HG03103 (cell line): ENCODE measurements at regions not wholly inside any gene's neighbourhood (a gene's known extent, or its start where the extent isn't known, plus 50 kb on each side); places are given as distances from the start of the nearest gene placed in this dataset.

Experiments
- ATAC-seq: cut with Tn5 transposase; IDR thresholded peaks from one replicate; pipeline ENCODE4 v1.9.1; 2021; ENCODE audit warnings: low read depth; ENCODE audit not compliant: unreplicated experiment

- ATAC-seq: no peak
Measured at GRCh38 chr4:111216791-111217190, 593.9 kb upstream of the PITX2 start.

GRCh38 chr4:111221371-111221770 is 598.5 kb upstream of the PITX2 start:
- ATAC-seq: no peak

GRCh38 chr4:111228396-111228795 is 605.5 kb upstream of the PITX2 start:
- ATAC-seq: no peak

- no peak for ATAC-seq
Measured at GRCh38 chr4:111228874-111229273, 606.0 kb upstream of the PITX2 start.

DNA sequence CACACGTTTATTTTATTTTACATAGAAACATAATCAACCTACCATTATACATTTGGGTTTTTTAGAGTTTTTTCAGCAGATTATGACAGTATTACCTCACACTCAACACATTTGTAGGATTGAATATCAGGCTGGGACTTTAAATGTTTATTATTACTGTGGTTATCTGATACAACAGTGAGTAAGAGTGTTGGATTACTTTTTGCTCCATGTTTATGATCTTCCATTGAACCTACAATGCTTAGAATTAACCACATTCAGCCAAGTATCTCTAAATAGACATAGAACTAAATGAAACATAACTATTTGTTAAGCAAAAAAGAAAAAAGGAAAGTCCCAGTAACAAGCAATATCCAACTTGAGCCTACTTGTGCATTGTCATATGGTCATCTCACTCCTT is 607.4 kb upstream of the PITX2 start:
- no peak for ATAC-seq

GRCh38 chr4:111231281-111231680 is 608.4 kb upstream of the PITX2 start:
- ATAC-seq: no peak

- ATAC-seq: no peak
Measured at GRCh38 chr4:111234939-111235338, 612.1 kb upstream of the PITX2 start.

DNA sequence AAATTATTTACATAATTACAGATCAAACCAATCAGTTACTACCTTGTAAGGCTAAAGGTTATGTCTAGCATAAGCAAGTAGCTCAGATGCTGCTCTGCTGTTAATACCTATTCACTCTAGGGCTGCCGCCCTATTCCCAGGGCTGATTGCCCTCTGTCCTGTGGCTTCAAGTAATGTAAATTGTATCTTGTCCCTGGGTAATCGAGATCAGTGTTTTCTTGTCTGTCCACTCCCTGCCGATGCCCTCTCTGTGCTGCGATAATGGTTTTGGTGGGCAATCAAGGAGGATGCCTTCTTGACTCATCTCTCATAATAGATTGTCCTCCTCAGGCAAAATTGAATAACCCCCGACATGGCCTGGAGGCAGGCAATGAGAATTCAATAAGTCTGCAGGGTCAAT is 641.0 kb upstream of the PITX2 start:
- no peak for ATAC-seq

DNA sequence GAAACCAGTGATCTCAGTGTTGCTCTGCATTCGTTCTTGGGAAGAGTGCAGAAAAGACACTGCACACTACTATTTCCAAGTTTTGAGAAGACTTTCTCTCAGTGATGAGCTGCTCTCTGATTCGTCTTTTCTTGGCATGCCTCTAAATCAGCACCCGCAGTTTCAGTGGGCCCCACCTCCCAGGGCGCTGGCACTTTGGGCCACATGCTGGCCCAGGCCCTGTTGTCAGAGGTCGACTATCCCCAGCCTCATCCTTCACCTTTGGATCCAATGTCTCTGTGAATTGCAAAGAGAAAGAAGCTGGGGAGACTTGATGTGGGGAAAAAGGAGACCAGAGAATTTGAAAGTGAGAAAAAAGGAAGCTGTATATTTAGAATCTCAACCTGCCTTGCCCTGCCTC is 644.1 kb upstream of the PITX2 start:
- no peak for ATAC-seq

- no peak for ATAC-seq
Measured at GRCh38 chr4:111267786-111268185, 644.9 kb upstream of the PITX2 start.

DNA sequence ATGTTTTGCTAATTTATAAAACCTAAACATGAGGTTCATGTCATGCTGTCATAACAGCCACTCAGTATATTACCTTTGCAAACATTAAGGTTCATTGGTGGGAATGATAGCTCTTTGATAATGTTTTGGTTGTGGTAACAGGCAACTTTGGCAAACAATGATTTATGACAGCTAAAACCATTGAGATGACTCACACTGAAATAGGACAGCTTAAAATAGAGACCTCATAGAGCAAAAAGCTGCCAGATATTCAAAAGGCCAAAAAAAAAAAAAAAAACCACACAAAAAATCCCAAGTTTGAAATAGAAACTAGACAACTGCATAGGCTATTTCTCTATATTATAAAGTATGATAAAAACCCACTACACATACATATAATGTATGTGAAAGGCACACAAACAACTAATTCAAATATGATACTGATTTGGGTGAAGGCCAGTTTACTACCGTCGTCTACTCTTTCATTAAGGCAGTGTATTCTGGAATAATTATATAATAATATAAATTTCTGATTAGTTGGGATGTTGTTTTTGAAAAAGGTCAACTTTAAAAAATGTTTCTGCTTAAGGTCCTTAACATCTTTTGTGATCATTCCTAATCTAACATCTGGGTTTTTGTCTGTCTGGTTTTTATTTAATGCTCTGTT is 646.0 kb upstream of the PITX2 start:
- ATAC-seq: peak; percentile 54

GRCh38 chr4:111269439-111269838 is 646.6 kb upstream of the PITX2 start:
- ATAC-seq: no peak

GRCh38 chr4:111274060-111274459 is 651.2 kb upstream of the PITX2 start:
- no peak for ATAC-seq

DNA sequence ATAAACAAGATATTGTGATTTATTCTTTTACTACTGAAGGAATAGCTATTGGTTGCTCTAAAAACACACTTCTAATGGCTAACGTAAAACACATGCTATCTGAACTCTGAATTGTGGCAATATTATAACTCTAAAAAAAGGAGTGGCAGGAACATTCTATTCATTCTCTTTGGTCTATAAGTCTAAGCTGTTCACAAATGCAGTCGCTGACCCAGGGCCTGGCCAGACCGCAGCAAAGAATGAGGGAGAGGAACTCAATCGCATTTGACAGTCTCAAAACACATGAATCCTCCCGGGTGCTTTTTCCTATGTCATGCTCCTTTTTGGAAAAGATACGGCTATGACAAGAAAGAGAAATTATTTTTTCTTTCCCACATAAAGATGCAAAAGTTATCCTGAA is 651.6 kb upstream of the PITX2 start:
- no peak for ATAC-seq

DNA sequence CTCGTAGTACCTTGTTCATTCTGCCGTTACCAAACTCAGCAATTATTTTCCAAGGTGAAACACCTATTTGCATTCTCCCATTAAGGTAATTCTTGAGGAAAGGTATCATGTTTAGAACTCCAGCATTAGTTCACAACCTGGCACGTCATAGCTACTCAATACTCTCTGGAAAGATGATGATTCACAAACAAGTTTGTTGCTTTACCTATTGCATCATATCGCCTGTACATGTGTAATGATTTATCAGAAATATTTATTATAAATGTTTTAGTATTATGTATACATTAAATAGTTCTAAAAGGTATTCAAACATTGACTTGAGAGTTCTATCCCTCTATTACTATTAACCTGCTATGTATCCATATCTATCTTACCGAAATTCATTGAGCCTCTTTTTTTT is 658.3 kb upstream of the PITX2 start:
- ATAC-seq: no peak

DNA sequence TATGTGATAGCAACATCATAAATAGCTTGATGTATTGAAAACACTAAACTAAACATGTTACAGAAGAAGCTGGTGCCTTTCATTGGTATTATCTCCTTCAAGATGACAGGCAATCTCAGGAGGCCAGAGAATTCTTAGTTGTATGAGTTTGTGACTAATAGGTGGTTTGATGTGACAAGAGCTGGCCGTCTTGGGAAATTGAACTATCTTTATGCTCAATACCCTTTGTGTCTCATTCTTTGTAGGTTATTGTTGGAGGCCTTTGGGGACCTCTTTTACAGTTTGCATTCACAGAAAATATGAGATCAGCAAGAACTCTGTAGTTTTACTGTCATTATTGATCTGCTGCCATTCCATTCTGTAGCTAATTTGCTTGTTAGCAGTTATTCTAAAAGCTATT is 659.2 kb upstream of the PITX2 start:
- no peak for ATAC-seq

DNA sequence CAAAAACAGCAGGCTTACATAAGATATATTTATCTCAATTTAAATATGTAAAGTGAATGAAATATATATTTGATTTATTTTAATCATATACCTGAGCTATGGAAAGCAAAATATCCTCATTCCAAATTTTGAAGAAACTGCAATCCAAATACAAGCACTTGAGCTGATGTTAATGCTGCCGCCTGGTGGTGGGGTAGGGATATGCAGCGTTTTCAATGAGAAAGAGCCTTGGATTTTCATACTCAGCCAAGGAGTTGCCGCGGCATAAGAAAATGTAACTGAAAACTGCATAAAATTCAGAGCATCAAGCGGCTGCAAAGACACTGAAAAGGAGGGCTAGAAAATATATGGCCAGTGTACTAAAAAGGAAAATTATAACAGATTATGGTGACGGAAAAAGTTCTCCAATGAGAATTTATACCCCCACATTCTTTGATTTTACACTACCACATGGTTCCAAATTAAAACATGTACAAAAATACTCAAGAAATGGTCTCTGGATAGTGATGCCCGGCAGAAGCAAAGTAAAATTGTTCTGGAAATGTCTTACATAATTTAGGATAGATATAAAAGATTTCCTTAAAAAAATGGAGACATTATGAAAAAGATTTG is 660.3 kb upstream of the PITX2 start:
- ATAC-seq: peak; percentile 82

DNA sequence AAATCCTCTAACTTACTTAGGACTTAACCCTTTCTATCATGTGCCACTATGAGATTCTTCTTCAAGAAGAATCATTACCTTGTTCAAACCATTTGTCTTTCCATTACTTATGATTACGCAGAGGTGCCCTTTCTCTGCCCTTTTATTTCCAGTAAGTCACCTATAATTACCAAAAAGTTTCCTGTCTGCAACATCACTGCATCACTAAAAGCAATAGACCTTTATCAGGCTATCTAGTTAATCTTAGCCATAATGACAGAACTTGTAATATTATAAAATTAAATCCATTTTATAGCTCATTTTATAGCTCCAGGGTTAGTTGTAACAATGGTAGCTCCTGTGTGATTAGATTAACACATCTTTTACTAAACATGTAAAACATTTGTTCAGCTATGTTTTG is 673.6 kb upstream of the PITX2 start:
- ATAC-seq: no peak

- ATAC-seq: no peak
Measured at GRCh38 chr4:111303806-111304205, 680.9 kb upstream of the PITX2 start.

GRCh38 chr4:111323496-111323895 is 700.6 kb upstream of the PITX2 start:
- no peak for ATAC-seq

DNA sequence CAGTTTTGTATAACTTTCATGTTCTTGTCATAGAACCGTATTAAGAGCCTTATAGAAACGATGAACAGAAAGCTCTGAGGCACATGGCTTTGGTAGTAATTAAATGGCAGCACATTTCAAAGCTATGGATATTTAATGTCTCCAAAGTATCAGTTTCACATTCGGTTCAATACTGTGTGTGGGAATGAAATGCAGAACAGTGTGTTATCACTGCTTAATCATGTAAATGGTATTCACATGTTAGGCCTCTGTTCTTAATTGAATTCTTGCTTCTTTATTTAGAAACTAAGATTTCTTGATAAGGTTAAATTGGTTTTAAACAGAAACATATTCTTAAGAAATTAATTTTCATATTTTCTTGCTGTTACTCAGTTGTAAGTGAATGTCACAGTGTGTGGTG is 701.0 kb upstream of the PITX2 start:
- no peak for ATAC-seq

DNA sequence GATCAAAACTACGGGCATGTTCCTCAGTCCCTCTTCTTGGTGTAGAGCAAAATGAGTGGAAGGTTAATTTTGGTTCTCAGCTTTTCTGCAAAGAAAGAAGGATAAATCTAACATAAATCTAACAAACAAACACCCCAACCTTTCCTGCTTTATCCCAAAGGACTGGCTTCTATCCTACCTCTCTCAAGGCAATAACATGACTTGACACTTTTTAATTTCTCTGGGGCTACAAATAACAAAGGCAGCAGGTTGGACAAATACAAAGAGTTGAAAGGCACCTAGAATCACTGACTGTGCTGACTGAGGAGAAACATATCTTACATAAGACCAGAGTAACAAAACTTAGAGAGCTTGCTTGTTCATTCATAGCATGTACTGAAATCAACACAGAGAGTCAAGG is 703.6 kb upstream of the PITX2 start:
- ATAC-seq: no peak

DNA sequence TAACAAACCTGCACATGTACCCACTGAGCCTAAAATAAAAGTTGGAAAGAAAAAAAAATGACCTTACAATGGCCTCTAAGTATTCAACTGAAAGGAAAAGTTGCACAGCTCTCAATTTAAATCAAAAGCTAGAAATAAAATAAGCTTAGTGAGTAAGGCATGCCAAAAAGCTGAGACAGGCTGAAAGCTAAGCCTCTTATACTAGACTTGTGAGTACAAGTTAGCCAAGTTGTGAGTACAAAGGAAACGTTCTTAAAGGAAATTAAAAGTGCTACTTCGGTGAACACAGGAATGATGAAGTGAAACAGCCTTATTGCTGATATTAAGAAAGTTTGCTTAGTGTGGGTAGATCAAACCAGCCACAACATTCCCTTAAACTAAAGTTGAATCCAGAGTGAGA is 707.9 kb upstream of the PITX2 start:
- no peak for ATAC-seq
